Gastroesophageal sphincter (tissue), 3 donors: ENCODE measurements at regions not wholly inside any gene's neighbourhood (a gene's known extent, or its start where the extent isn't known, plus 50 kb on each side); places are given as distances from the start of the nearest gene placed in this dataset.

ENCODE experiments used
- EP300 ChIP-seq: sonication (generic); formaldehyde crosslinking; IDR thresholded peaks from one replicate; pipeline ENCODE4 v1.6.1; 2017; ENCODE audit warnings: antibody characterized with exemption, mild to moderate bottlenecking
- POLR2A ChIP-seq, 2 donors: fragments of 450-650 bp; IDR thresholded peaks; one replicate each; pipeline ENCODE4 v1.6.1; 2017; ENCODE audit warnings: antibody characterized with exemption in 2 of 2, mild to moderate bottlenecking in 2 of 2, moderate library complexity in 1 of 2
- TF ChIP-seq, protein P1 (sequence below), 4 experiments: fragments of 200-600 bp in 2 of 4; fragments of 450-650 bp in 2 of 4; sonication (generic) in 1 of 4; IDR thresholded peaks; one replicate each; pipeline ENCODE4 v1.5.1; 2017 to 2019; ENCODE audit warnings: antibody characterized with exemption in 4 of 4, mild to moderate bottlenecking in 2 of 4, moderate library complexity in 2 of 4

- TF ChIP-seq POLR2A (IDR thresholded peaks at IDR 0.05) (no peak), EP300 (no peak)
- TF ChIP-seq, protein P1, sequence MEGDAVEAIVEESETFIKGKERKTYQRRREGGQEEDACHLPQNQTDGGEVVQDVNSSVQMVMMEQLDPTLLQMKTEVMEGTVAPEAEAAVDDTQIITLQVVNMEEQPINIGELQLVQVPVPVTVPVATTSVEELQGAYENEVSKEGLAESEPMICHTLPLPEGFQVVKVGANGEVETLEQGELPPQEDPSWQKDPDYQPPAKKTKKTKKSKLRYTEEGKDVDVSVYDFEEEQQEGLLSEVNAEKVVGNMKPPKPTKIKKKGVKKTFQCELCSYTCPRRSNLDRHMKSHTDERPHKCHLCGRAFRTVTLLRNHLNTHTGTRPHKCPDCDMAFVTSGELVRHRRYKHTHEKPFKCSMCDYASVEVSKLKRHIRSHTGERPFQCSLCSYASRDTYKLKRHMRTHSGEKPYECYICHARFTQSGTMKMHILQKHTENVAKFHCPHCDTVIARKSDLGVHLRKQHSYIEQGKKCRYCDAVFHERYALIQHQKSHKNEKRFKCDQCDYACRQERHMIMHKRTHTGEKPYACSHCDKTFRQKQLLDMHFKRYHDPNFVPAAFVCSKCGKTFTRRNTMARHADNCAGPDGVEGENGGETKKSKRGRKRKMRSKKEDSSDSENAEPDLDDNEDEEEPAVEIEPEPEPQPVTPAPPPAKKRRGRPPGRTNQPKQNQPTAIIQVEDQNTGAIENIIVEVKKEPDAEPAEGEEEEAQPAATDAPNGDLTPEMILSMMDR (IDR thresholded peaks at IDR 0.05): no peak
Observed at GRCh38 chr2:239537633-239538356, 137.0 kb upstream of the HDAC4 start.
